ENCODE measurements at regions not wholly inside any gene's neighbourhood (a gene's known extent, or its start where the extent isn't known, plus 50 kb on each side); places are given as distances from the start of the nearest gene placed in this dataset.
A peak's percentile ranks its signal among the peaks of the same experiment; 100 is the strongest.
"Not testable (repeated sequence)": the region's sequence is repeated elsewhere in the genome, so short reads cannot be mapped to it uniquely, and the experiment has no call there.

GRCh38 chr21:17738176-17738953 lies 80.8 kb downstream of the C21orf91 start:
- no peak for DNase-seq
- in situ Hi-C loops (cut with HindIII; ENCODE audit: low pct_ligation_motif_present, low pct_unique_long_range_greater_than_20kb, low sequenced_read_pairs), result no loop called here

DNA sequence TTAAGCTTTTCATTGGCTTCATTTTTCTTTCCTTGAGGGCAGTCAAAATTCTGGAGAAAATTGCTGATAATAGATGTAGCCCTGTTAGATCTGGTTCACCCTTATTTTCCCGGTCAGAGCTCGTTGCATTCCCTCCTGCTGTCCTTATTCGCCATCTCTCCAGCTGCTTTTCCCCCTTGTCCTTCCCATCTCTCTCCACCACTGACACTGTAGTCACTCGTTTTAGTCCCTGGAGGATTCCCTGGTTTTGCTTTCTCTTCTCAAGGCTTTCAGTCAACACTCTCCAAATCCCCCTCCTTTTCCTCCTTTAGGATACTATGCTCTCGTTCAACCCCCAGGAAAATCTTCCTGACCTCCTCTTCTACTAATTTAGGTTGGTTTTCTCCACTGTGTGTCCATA lies 83.1 kb downstream of the C21orf91 start:
- DNase-seq, result no peak
- in situ Hi-C loops (cut with HindIII; ENCODE audit: low pct_ligation_motif_present, low pct_unique_long_range_greater_than_20kb, low sequenced_read_pairs), result no loop called here

DNA sequence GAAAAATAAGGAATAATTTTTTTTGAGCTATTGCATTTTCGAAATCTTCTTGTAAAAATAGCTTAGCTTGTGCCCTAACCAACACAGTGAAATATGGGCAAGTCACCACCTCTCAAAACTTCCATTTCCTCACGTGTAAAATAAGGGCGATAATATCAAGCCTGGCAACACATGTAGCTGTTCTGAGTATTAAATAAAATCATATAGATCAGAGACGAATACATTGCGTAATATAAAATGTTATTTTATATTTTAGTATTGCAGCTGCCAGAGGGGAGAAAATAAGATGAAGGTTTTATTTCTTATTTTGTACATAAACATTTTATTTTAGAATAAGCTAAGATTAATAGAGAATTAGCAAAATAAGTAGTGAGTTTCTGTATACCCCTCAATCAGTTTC lies 85.9 kb downstream of the C21orf91 start:
- in situ Hi-C loops (cut with HindIII; ENCODE audit: low pct_ligation_motif_present, low pct_unique_long_range_greater_than_20kb, low sequenced_read_pairs), result no loop called here
- DNase-seq, result no peak

- no peak for DNase-seq
- in situ Hi-C loops (cut with HindIII; ENCODE audit: low pct_ligation_motif_present, low pct_unique_long_range_greater_than_20kb, low sequenced_read_pairs), result no loop called here
These were observed 86.8 kb downstream of the C21orf91 start for GRCh38 chr21:17732306-17732705.

- in situ Hi-C loops (cut with HindIII; ENCODE audit: low pct_ligation_motif_present, low pct_unique_long_range_greater_than_20kb, low sequenced_read_pairs), result no loop called here
- DNase-seq, result no peak
These were observed 87.6 kb downstream of the C21orf91 start for GRCh38 chr21:17731554-17731953.

DNA sequence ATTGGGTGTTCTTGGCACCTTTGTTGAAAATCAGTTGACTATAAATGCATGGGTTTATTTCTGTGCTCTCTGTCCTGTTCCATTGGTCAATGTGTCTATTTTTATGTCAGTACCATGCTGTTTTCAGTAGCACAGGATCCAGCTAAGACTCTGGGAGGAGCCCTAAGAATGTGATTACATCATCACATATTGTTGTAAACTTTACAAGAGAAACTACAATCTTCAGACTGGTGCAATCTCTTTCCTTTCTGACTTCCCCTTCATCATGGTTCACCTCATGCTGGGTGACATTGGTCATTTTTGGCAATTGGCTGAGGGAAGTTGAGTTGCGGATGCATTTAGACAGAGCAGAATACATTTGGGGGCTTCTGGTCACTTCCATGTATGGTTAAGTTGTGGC lies 88.4 kb downstream of the C21orf91 start:
- DNase-seq, result no peak
- in situ Hi-C loops (cut with HindIII; ENCODE audit: low pct_ligation_motif_present, low pct_unique_long_range_greater_than_20kb, low sequenced_read_pairs), result no loop called here

DNA sequence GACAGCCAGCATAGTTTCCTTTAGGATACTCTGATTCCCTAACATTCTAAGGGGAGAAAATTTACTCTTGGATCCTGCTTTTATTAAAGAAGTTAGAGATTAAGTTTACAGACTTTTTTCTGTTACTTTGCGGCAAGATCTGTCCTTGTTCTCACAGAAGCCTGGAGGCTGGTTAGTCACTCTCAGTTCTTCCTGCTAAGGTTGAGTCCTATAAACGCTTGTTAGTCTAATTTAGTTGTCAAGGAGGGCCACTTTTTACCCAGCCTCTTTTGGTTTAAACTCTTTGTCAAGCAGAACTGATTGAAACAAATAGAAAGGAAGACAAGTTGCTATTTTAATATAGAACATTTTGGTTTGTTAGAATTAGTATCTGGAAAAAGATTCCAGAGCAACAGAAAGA lies 89.7 kb downstream of the C21orf91 start:
- DNase-seq, result no peak
- in situ Hi-C loops (cut with HindIII; ENCODE audit: low pct_ligation_motif_present, low pct_unique_long_range_greater_than_20kb, low sequenced_read_pairs), result no loop called here

GRCh38 chr21:17727361-17727760 lies 91.8 kb downstream of the C21orf91 start:
- in situ Hi-C loops (cut with HindIII; ENCODE audit: low pct_ligation_motif_present, low pct_unique_long_range_greater_than_20kb, low sequenced_read_pairs), result no loop called here
- no peak for DNase-seq

GRCh38 chr21:17726047-17726829 lies 92.9 kb downstream of the C21orf91 start:
- in situ Hi-C loops (cut with HindIII; ENCODE audit: low pct_ligation_motif_present, low pct_unique_long_range_greater_than_20kb, low sequenced_read_pairs), result no loop called here
- DNase-seq, result peak; percentile 14

GRCh38 chr21:17725339-17725738 lies 93.8 kb downstream of the C21orf91 start:
- in situ Hi-C loops (cut with HindIII; ENCODE audit: low pct_ligation_motif_present, low pct_unique_long_range_greater_than_20kb, low sequenced_read_pairs), result no loop called here
- no peak for DNase-seq

DNA sequence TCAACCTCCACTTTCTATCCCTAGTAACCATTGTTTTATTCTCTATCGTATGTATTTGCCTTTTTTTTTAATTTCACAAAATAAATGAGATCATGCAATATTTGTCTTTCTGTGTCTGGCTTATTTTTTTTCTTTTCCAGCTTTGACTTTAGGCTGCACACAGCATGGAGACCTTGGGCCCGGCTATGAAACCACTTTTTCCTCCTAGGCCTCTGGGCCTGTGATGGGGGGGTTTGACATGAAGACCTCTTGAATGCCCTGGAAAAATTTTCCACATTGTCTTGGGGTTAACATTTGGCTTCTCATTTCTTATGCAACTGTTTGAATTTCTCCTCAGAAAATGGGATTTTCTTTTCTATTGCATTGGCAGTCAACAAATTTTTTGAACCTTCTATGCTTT lies 100.2 kb upstream of the BTG3 start:
- in situ Hi-C loops (cut with HindIII; ENCODE audit: low pct_ligation_motif_present, low pct_unique_long_range_greater_than_20kb, low sequenced_read_pairs), result no loop called here
- DNase-seq, result no peak

GRCh38 chr21:17711896-17712295 lies 99.2 kb upstream of the BTG3 start:
- in situ Hi-C loops (cut with HindIII; ENCODE audit: low pct_ligation_motif_present, low pct_unique_long_range_greater_than_20kb, low sequenced_read_pairs), result no loop called here
- DNase-seq, result no peak

GRCh38 chr21:17709266-17709611 lies 96.5 kb upstream of the BTG3 start:
- no peak for DNase-seq

GRCh38 chr21:17708522-17709265 lies 96.0 kb upstream of the BTG3 start:
- no peak for DNase-seq
- in situ Hi-C loops (cut with HindIII; ENCODE audit: low pct_ligation_motif_present, low pct_unique_long_range_greater_than_20kb, low sequenced_read_pairs), result no loop called here

More at GRCh38 chr21:17709266-17709611, 96.5 kb upstream of the BTG3 start:
- in situ Hi-C loops (cut with HindIII; ENCODE audit: low pct_ligation_motif_present, low pct_unique_long_range_greater_than_20kb, low sequenced_read_pairs), result no loop called here

GRCh38 chr21:17699524-17700189 lies 87.0 kb upstream of the BTG3 start:
- in situ Hi-C loops (cut with HindIII; ENCODE audit: low pct_ligation_motif_present, low pct_unique_long_range_greater_than_20kb, low sequenced_read_pairs), result no loop called here
- no peak for DNase-seq

- in situ Hi-C loops (cut with HindIII; ENCODE audit: low pct_ligation_motif_present, low pct_unique_long_range_greater_than_20kb, low sequenced_read_pairs), result no loop called here
- no peak for DNase-seq
These were observed 84.8 kb upstream of the BTG3 start for GRCh38 chr21:17697473-17697872.

DNA sequence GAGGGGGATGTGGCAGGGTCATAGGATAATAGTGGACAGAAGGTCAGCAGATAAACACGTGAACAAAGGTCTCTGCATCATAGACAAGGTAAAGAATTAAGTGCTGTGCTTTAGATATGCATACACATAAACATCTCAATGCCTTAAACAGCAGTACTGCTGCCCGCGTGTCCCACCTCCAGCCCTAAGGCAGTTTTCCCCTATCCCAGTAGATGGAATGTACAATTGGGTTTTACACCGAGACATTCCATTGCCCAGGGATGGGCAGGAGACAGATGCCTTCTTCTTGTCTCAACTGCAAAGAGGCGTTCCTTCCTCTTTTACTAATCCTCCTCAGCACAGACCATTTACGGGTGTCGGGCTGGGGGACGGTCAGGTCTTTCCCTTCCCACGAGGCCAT lies 81.7 kb upstream of the BTG3 start:
- in situ Hi-C loops (cut with HindIII; ENCODE audit: low pct_ligation_motif_present, low pct_unique_long_range_greater_than_20kb, low sequenced_read_pairs); DNase-seq: not testable (repeated sequence)

GRCh38 chr21:17693801-17694200 lies 81.1 kb upstream of the BTG3 start:
- no peak for DNase-seq
- in situ Hi-C loops (cut with HindIII; ENCODE audit: low pct_ligation_motif_present, low pct_unique_long_range_greater_than_20kb, low sequenced_read_pairs), result no loop called here

GRCh38 chr21:17690078-17690494 lies 77.4 kb upstream of the BTG3 start:
- DNase-seq, result no peak
- in situ Hi-C loops (cut with HindIII; ENCODE audit: low pct_ligation_motif_present, low pct_unique_long_range_greater_than_20kb, low sequenced_read_pairs), result no loop called here

All from ACHN (cell line).